SU-DHL-6 (cell line): ENCODE measurements at regions not wholly inside any gene's neighbourhood (a gene's known extent, or its start where the extent isn't known, plus 50 kb on each side); places are given as distances from the start of the nearest gene placed in this dataset.

Experiments used
- H2AFZ ChIP-seq: fragments of 200-600 bp; sonication (generic); 2 replicates; pipeline ENCODE4 v1.6.1; 2014; ENCODE audit warnings: low read depth, mild to moderate bottlenecking, moderate library complexity, mixed read lengths, antibody characterized with exemption, low read length; ENCODE audit not compliant: severe bottlenecking
- H3F3A ChIP-seq: fragments of 200-600 bp; shearing (Covaris generic); 2 replicates; pipeline ENCODE4 v1.6.0; 2016; ENCODE audit warnings: antibody characterized with exemption, mild to moderate bottlenecking; ENCODE audit not compliant: insufficient read depth
- H3K27ac ChIP-seq: fragments of 200-600 bp; sonication (generic); 2 replicates; pipeline ENCODE4 v1.5.1; 2016; ENCODE audit warnings: low read depth, mild to moderate bottlenecking, low read length, moderate library complexity, mixed read lengths
- H3K27me3 ChIP-seq: fragments of 200-600 bp; sonication (generic), shearing (Covaris generic); 2 replicates; pipeline ENCODE4 v1.6.0; 2014; ENCODE audit warnings: mild to moderate bottlenecking, low read length
- H3K36me3 ChIP-seq: fragments of 200-600 bp; sonication (generic); 2 replicates; pipeline ENCODE4 v1.6.1; 2014; ENCODE audit warnings: mild to moderate bottlenecking, low read length, mixed read lengths
- H3K4me2 ChIP-seq: fragments of 300-600, 200-600 bp; shearing (Covaris generic), sonication (generic); 2 replicates; pipeline ENCODE4 v1.6.0; 2014; ENCODE audit warnings: low read length, low read depth, mild to moderate bottlenecking; ENCODE audit not compliant: poor library complexity, severe bottlenecking
- H3K4me3 ChIP-seq: fragments of 200-600 bp; sonication (generic); 2 replicates; pipeline ENCODE4 v1.5.1; 2014; ENCODE audit warnings: antibody characterized with exemption, low read length, mild to moderate bottlenecking, mixed read lengths; ENCODE audit not compliant: insufficient read depth, poor library complexity, severe bottlenecking
- H3K79me2 ChIP-seq: fragments of 200-600 bp; sonication (generic); 2 replicates; pipeline ENCODE4 v1.6.1; 2014; ENCODE audit warnings: mild to moderate bottlenecking, low read length, moderate library complexity; ENCODE audit not compliant: insufficient read depth
- H3K9ac ChIP-seq: fragments of 200-600 bp; sonication (generic); 2 replicates; pipeline ENCODE4 v1.7.0; 2014; ENCODE audit warnings: mild to moderate bottlenecking, low read length
- H3K9me2 ChIP-seq: fragments of 200-600 bp; sonication (generic); replicated peaks from 2 replicates; pipeline ENCODE4 v1.6.1; 2014; ENCODE audit warnings: low read length; ENCODE audit not compliant: insufficient read depth
- H3K9me3 ChIP-seq: fragments of 200-600 bp; sonication (generic); 2 replicates; pipeline ENCODE4 v1.6.1; 2014; ENCODE audit warnings: low read length, mixed read lengths; ENCODE audit not compliant: insufficient read depth
- H4K20me1 ChIP-seq: fragments of 200-600 bp; sonication (generic); 2 replicates; pipeline ENCODE4 v1.6.1; 2014; ENCODE audit warnings: low read depth, mild to moderate bottlenecking, antibody characterized with exemption, low read length, moderate library complexity, mixed read lengths
- EZH2phosphoT487 ChIP-seq: fragments of 200-600 bp; sonication (generic), shearing (Covaris generic); conservative IDR thresholded peaks from 2 replicates; pipeline ENCODE4 v1.6.1; 2018; ENCODE audit warnings: mild to moderate bottlenecking, antibody characterized with exemption, low read length, moderate library complexity, mixed read lengths
- TF ChIP-seq, protein P1 (sequence below): fragments of 200-600 bp; sonication (generic); IDR thresholded peaks from one replicate; pipeline ENCODE4 v1.5.1; 2017; ENCODE audit warnings: antibody characterized with exemption, mild to moderate bottlenecking, low read length, moderate library complexity; ENCODE audit not compliant: insufficient read depth, poor library complexity, severe bottlenecking

DNA sequence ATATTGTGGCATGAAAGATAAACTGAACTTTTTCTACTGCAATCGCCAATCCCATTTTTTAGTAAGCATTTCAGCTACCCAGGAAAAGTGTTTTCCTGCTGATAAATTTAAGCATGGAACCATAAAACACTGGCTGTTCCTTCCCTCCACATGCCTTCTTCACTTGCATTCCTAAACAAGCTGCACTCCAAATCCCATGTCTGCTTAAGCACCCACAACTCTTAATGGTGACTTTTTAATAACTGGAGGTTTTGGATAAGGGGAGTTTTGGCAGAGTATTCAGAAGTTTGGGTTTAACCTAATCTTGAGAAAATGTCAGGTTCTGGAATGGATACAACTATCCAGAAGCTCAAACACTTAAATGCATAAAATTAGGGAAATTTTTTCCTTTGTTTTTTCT lies 345.6 kb upstream of the CA10 start:
- Histone ChIP-seq H3K36me3 (no peaks in the 10 kb centered on the region), H3K4me3 (no peak overlapping the region), H2AFZ (no peak overlapping the region), H3K79me2 (no peaks in the 10 kb centered on the region), H3K4me2 (no peak overlapping the region), H3F3A (no peaks in the 10 kb centered on the region), H3K9ac (no peak overlapping the region), H3K9me2 (no peaks in the 10 kb centered on the region), H3K9me3 (no peaks in the 10 kb centered on the region), H3K27me3 (no peaks in the 10 kb centered on the region), H4K20me1 (no peaks in the 10 kb centered on the region), H3K27ac (no peak overlapping the region)
- no peak for TF ChIP-seq EZH2phosphoT487

DNA sequence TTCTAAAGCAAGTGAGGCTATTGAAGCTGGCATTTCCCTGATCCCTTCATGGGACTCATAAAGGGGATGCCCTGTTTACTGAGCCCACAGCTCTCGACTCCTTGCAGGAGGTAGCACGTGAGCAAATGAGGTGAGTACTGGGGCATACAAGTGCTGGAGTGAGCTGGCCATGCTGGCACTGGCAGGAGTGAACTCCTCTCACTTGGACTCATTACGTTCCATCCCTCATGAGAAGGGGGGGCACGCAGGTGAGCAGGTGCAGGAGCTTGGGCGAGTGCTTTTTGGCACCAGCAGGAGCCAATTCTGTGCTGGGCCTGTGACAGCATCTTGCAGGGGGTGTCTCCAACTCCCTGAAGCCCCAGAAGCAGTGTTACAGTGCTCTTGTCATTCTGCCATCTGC lies 337.1 kb upstream of the CA10 start:
- Histone ChIP-seq H2AFZ (no peak overlapping the region), H3K27me3 (no peaks in the 10 kb centered on the region), H3K4me2 (no peak overlapping the region), H3K9me3 (no peaks in the 10 kb centered on the region), H3K9me2 (no peaks in the 10 kb centered on the region), H3K36me3 (no peaks in the 10 kb centered on the region), H4K20me1 (no peaks in the 10 kb centered on the region), H3K27ac (no peak overlapping the region), H3F3A (no peaks in the 10 kb centered on the region), H3K79me2 (no peaks in the 10 kb centered on the region), H3K9ac (no peak overlapping the region), H3K4me3 (no peak overlapping the region)
- TF ChIP-seq, protein P1, sequence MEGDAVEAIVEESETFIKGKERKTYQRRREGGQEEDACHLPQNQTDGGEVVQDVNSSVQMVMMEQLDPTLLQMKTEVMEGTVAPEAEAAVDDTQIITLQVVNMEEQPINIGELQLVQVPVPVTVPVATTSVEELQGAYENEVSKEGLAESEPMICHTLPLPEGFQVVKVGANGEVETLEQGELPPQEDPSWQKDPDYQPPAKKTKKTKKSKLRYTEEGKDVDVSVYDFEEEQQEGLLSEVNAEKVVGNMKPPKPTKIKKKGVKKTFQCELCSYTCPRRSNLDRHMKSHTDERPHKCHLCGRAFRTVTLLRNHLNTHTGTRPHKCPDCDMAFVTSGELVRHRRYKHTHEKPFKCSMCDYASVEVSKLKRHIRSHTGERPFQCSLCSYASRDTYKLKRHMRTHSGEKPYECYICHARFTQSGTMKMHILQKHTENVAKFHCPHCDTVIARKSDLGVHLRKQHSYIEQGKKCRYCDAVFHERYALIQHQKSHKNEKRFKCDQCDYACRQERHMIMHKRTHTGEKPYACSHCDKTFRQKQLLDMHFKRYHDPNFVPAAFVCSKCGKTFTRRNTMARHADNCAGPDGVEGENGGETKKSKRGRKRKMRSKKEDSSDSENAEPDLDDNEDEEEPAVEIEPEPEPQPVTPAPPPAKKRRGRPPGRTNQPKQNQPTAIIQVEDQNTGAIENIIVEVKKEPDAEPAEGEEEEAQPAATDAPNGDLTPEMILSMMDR = no peak
- no peak for TF ChIP-seq EZH2phosphoT487

DNA sequence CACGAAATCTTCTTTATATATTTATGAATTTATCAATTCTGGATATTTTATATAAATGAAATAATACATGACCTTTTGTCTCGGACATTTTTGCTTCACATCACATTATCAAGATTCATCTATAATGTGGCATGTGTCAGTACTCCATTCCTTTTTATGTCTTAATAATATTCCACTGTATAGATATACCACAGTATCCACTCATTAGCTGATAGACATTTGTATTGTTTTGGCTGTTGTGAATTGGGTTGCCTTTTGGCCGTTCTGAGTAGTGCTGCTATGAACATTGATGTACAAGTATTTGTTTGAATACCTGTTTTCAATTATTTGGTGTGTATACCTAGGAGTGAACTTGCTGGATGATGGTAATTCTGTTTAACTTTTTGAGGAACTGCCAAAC lies 323.8 kb upstream of the CA10 start:
- Histone ChIP-seq H3K36me3 (no peaks in the 10 kb centered on the region), H3K27me3 (no peaks in the 10 kb centered on the region), H3K9me3 (no peaks in the 10 kb centered on the region), H3K9me2 (no peaks in the 10 kb centered on the region), H3K27ac (no peak overlapping the region), H3K79me2 (no peaks in the 10 kb centered on the region), H4K20me1 (no peaks in the 10 kb centered on the region), H3K9ac (no peak overlapping the region), H2AFZ (no peak overlapping the region), H3K4me2 (no peak overlapping the region), H3K4me3 (no peak overlapping the region), H3F3A (no peaks in the 10 kb centered on the region)
- TF ChIP-seq EZH2phosphoT487 = no peak
- TF ChIP-seq, protein P1 = no peak

DNA sequence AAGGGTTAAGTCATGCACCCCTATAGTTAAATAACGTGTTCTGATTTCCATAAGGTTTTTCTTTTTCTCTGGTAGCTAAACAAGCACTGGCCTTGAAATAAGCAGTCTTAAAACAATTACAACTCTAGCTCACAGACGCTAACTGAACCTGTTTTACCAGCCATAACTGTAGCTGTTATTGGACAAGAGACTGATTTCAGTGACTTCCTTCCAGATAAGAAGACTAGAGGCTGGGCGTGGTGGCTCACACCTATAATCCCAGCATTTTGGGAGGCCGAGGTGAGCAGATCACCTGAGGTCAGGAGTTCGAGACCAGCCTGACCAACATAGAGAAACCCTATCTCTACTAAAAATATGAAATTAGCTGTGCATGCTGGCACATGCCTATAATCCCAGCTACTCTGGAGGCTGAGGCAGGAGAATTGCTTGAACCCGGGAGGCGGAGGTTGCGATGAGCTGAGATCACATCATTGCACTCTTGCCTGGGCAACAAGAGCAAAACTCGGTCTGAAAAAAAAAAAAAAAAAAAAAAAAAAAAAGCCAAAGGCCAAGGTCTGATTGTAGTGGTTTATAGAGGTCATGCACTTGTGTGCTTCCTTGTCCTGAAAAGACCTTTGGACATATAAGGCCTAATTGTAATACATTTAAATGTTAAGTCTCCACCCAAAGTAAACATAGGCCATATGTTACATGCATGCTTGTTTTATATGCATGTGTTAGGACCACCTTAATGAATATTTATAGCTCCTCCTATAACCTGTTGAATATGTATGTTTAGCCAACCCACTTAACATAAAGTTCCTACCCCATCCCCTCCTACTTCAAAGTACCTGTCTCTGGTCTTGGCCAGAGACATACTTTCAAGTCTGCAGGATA lies 319.5 kb upstream of the CA10 start:
- no peaks in the 10 kb centered on the region for H4K20me1 ChIP-seq
- H3K4me3 ChIP-seq = no peak overlapping the region
- H3K36me3 ChIP-seq = no peaks in the 10 kb centered on the region
- no peak overlapping the region for H3K27ac ChIP-seq
- H3K9me3 ChIP-seq = no peaks in the 10 kb centered on the region
- TF ChIP-seq EZH2phosphoT487 = no peak
- TF ChIP-seq, protein P1 = no peak
- H3K4me2 ChIP-seq = no peak overlapping the region
- no peak overlapping the region for H3K9ac ChIP-seq
- no peaks in the 10 kb centered on the region for H3F3A ChIP-seq
- H2AFZ ChIP-seq = no peak overlapping the region
- H3K9me2 ChIP-seq = no peaks in the 10 kb centered on the region
- no peaks in the 10 kb centered on the region for H3K27me3 ChIP-seq
- H3K79me2 ChIP-seq = no peaks in the 10 kb centered on the region
